Gastroesophageal sphincter (tissue), 4 donors: ENCODE measurements at regions not wholly inside any gene's neighbourhood (a gene's known extent, or its start where the extent isn't known, plus 50 kb on each side); places are given as distances from the start of the nearest gene placed in this dataset.

ENCODE experiments used
- ATAC-seq: fragments of 150-250 bp; one replicate; pipeline ENCODE4 v1.9.1; 2016; ENCODE audit warnings: mild to moderate bottlenecking, moderate library complexity
- H3K27ac ChIP-seq, 4 donors: fragments of 200-600 bp; sonication (generic) in 3 of 4; 1 replicate in 3 of 4; 2 replicates in 1 of 4; pipeline ENCODE4 v1.5.1; 2016 to 2019
- H3K27me3 ChIP-seq: fragments of 200-600 bp; sonication (generic); one replicate; pipeline ENCODE4 v1.5.1; 2019
- H3K36me3 ChIP-seq, 2 donors: fragments of 200-600 bp; sonication (generic); one replicate each; pipeline ENCODE4 v1.5.1; 2019; ENCODE audit warnings: control low read depth in 1 of 2
- H3K4me1 ChIP-seq, 3 donors: fragments of 200-600 bp; sonication (generic); 1 replicate in 2 of 3; 2 replicates in 1 of 3; pipeline ENCODE4 v1.5.1; 2016 to 2019; ENCODE audit warnings: control low read depth in 2 of 3
- H3K4me3 ChIP-seq, 2 donors: fragments of 200-600 bp; sonication (generic); one replicate each; pipeline ENCODE4 v1.5.1; 2019; ENCODE audit warnings: mild to moderate bottlenecking in 1 of 2, moderate library complexity in 1 of 2
- H3K9me3 ChIP-seq, 3 donors: fragments of 200-600 bp; sonication (generic); one replicate each; pipeline ENCODE4 v1.5.1; 2017 to 2019; ENCODE audit warnings: control low read depth in 2 of 3
- CTCF ChIP-seq, 4 experiments: fragments of 200-600 bp in 2 of 4; fragments of 450-650 bp in 2 of 4; sonication (generic) in 1 of 4; IDR thresholded peaks; one replicate each; pipeline ENCODE4 v1.5.1; 2017 to 2019; ENCODE audit warnings: antibody characterized with exemption in 4 of 4, mild to moderate bottlenecking in 2 of 4, moderate library complexity in 2 of 4
- EP300 ChIP-seq: sonication (generic); formaldehyde crosslinking; IDR thresholded peaks from one replicate; pipeline ENCODE4 v1.6.1; 2017; ENCODE audit warnings: antibody characterized with exemption, mild to moderate bottlenecking
- POLR2A ChIP-seq, 2 donors: fragments of 450-650 bp; IDR thresholded peaks; one replicate each; pipeline ENCODE4 v1.6.1; 2017; ENCODE audit warnings: antibody characterized with exemption in 2 of 2, mild to moderate bottlenecking in 2 of 2, moderate library complexity in 1 of 2
- POLR2AphosphoS5 ChIP-seq: sonication (generic); formaldehyde crosslinking; IDR thresholded peaks from one replicate; pipeline ENCODE4 v1.6.1; 2017; ENCODE audit warnings: antibody characterized with exemption
- WGBS, 2 donors: methylation state at CpG; one replicate each; pipeline ENCODE4 v1.1.5; 2018; ENCODE audit warnings: low coverage in 1 of 2; 5-methylcytosine and 5-hydroxymethylcytosine counted together

- Histone ChIP-seq H3K4me3 (no peak overlapping the region), H3K27me3 (no peaks in the 10 kb centered on the region), H3K27ac (no peak overlapping the region), H3K9me3 (no peaks in the 10 kb centered on the region), H3K36me3 (no peaks in the 10 kb centered on the region), H3K4me1 (no peaks in the 10 kb centered on the region)
- TF ChIP-seq POLR2AphosphoS5 (no peak), POLR2A (IDR thresholded peaks at IDR 0.05) (no peak), CTCF (IDR thresholded peaks at IDR 0.05) (no peak), EP300 (no peak)
- no peak for ATAC-seq
- 80 to 89% methylated on average over 1 to 2 of the region's 2 CpGs for WGBS, 2 donors
Observed at GRCh38 chr5:13218518-13218917, 726.0 kb downstream of the DNAH5 start.

DNA sequence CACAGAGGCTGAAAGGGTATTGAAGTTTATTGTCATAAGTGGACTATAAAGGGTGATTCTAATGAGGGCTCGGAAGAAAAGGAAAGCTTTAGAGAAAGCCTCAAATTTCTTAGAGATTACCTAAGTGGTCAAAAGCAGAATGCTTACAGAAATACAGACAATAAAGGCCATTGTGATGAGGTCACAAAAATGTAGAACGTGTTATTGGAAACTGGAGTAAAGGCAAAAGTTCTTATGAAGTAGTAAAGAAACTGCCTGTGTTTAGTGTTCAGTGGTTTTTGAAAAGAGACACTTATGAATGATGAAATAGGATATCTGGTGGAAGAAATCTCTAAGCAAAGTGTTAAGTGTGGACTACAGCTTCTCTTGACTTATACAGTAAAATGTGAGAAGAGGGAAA lies 726.9 kb downstream of the DNAH5 start:
- H3K36me3 ChIP-seq: no peaks in the 10 kb centered on the region
- H3K9me3 ChIP-seq: no peaks in the 10 kb centered on the region
- H3K27ac ChIP-seq: no peak overlapping the region
- H3K27me3 ChIP-seq: no peaks in the 10 kb centered on the region
- H3K4me3 ChIP-seq: no peak overlapping the region
- ATAC-seq: no peak
- WGBS, 2 donors: 48 to 79% methylated on average over 2 of the region's 2 CpGs
- TF ChIP-seq CTCF (IDR thresholded peaks at IDR 0.05): no peak
- no peak for TF ChIP-seq POLR2AphosphoS5
- TF ChIP-seq EP300: no peak
- no peak for TF ChIP-seq POLR2A (IDR thresholded peaks at IDR 0.05)
- no peaks in the 10 kb centered on the region for H3K4me1 ChIP-seq

GRCh38 chr5:13215806-13216205 lies 728.7 kb downstream of the DNAH5 start:
- H3K27me3 ChIP-seq: no peaks in the 10 kb centered on the region
- TF ChIP-seq EP300 (no peak), POLR2A (IDR thresholded peaks at IDR 0.05) (no peak)
- no peaks in the 10 kb centered on the region for H3K36me3 ChIP-seq
- no peak overlapping the region for H3K4me3 ChIP-seq
- no peaks in the 10 kb centered on the region for H3K4me1 ChIP-seq
- no peak overlapping the region for H3K27ac ChIP-seq
- no peaks in the 10 kb centered on the region for H3K9me3 ChIP-seq
- no peak for ATAC-seq

DNA sequence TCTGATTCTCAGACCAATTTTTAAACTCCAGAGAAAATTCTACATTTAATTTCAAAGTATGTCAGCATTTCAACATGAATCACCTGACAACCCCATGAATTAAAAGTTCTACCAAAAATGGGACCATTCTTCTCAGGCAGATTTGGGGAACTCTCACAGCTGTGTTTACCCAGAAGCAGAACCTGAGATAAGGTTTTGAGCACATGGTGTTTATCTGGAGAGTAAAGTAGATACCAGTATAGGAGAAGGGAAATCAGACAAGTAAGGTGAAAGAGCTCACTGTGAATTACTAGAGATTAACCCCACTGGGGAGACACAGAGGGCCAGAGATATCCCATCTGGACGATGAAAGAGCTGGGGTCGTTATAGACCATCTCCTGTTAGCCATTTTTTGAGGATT lies 729.1 kb downstream of the DNAH5 start:
- no peak overlapping the region for H3K27ac ChIP-seq
- ATAC-seq: no peak
- no peak for TF ChIP-seq CTCF (IDR thresholded peaks at IDR 0.05)
- no peaks in the 10 kb centered on the region for H3K27me3 ChIP-seq
- no peak overlapping the region for H3K4me3 ChIP-seq
- H3K4me1 ChIP-seq: no peaks in the 10 kb centered on the region
- H3K36me3 ChIP-seq: no peaks in the 10 kb centered on the region
- WGBS, 2 donors: 7 to 31% methylated on average over 2 of the region's 2 CpGs
- no peaks in the 10 kb centered on the region for H3K9me3 ChIP-seq

DNA sequence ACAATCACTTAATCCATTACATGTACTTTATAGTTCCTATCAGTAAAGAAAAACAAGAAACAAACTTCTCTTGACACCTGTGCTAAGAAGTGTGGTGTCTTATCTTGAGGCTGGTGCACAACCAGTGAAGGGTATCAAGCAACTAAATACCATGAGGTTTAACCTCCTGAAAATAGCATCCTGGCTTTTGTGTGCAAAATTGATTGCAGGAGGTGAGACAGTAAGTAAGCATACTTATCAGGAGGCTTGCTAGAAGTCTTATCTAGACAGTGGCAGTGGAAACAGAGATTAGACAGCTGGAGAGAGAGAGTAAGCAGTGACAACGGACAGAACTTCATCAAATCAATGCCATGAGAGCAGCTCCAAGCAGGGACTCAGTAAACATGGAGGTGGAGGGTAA lies 730.3 kb downstream of the DNAH5 start:
- H3K27me3 ChIP-seq: no peaks in the 10 kb centered on the region
- no peaks in the 10 kb centered on the region for H3K36me3 ChIP-seq
- H3K27ac ChIP-seq: no peak overlapping the region
- H3K9me3 ChIP-seq: no peaks in the 10 kb centered on the region
- WGBS, 2 donors: 17% methylated on average over 1 of the region's 1 CpG
- no peak overlapping the region for H3K4me3 ChIP-seq
- H3K4me1 ChIP-seq: no peaks in the 10 kb centered on the region
- no peak for TF ChIP-seq EP300
- no peak for ATAC-seq

DNA sequence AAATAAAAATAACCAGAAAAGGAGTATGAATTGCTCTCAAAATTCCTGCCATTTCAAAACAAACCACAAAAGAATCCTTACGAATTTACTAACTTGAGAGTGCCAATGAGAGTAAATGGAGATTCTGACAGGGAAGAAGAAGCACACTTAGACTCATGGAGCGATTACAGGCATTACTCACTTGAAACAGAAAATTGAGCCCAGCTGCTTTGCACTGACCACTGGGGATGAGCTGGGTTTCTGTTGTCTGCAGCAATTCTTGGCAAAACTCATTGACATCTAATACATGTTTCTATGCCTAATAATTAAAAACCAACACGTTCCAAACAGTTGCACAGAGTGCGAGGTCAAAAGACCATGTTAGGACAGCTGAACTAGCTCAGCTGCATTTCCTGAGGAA lies 731.6 kb downstream of the DNAH5 start:
- H3K36me3 ChIP-seq: no peaks in the 10 kb centered on the region
- no peaks in the 10 kb centered on the region for H3K4me1 ChIP-seq
- 60 to 77% methylated on average over 4 of the region's 4 CpGs for WGBS, 2 donors
- no peaks in the 10 kb centered on the region for H3K9me3 ChIP-seq
- no peak for TF ChIP-seq EP300
- ATAC-seq: no peak
- H3K27ac ChIP-seq: no peak overlapping the region
- H3K4me3 ChIP-seq: no peak overlapping the region
- no peaks in the 10 kb centered on the region for H3K27me3 ChIP-seq

GRCh38 chr5:13211064-13211463 lies 733.4 kb downstream of the DNAH5 start:
- 90 to 100% methylated on average over 1 of the region's 1 CpG for WGBS, 2 donors
- ATAC-seq: no peak
- Histone ChIP-seq H3K27ac (no peak overlapping the region), H3K27me3 (no peaks in the 10 kb centered on the region), H3K4me3 (no peak overlapping the region), H3K9me3 (no peaks in the 10 kb centered on the region), H3K4me1 (no peaks in the 10 kb centered on the region), H3K36me3 (no peaks in the 10 kb centered on the region)
- TF ChIP-seq POLR2A (IDR thresholded peaks at IDR 0.05) (no peak), POLR2AphosphoS5 (no peak), EP300 (no peak), CTCF (IDR thresholded peaks at IDR 0.05) (no peak)
